ENCODE measurements at regions not wholly inside any gene's neighbourhood (a gene's known extent, or its start where the extent isn't known, plus 50 kb on each side); places are given as distances from the start of the nearest gene placed in this dataset.

- Histone ChIP-seq H3K27ac (ENCODE audit: low read depth, low read length) (no peak overlapping the region), H3K9me3 (ENCODE audit: control insufficient read depth in 3 of 3, low read length in 3 of 3) (no peaks in the 10 kb centered on the region), H3K4me1 (ENCODE audit: control insufficient read depth in 3 of 3, insufficient read depth in 3 of 3, low read length in 3 of 3) (no peaks in the 10 kb centered on the region), H3K36me3 (ENCODE audit: control insufficient read depth in 3 of 3, insufficient read depth in 3 of 3, low read length in 3 of 3) (no peaks in the 10 kb centered on the region), H3K9ac (ENCODE audit: low read depth in 1 of 3, low read length in 3 of 3) (no peak overlapping the region), H3K4me3 (ENCODE audit: low read length in 3 of 3) (no peak overlapping the region), H3K27me3 (ENCODE audit: control insufficient read depth in 3 of 3, insufficient read depth in 3 of 3, low read length in 3 of 3) (no peaks in the 10 kb centered on the region)
These were observed 182.4 kb downstream of the RAP2A start for GRCh38 chr13:97616385-97616784.

- Histone ChIP-seq H3K27ac (ENCODE audit: low read depth, low read length) (no peak overlapping the region), H3K4me3 (ENCODE audit: low read length in 3 of 3) (no peak overlapping the region), H3K36me3 (ENCODE audit: control insufficient read depth in 3 of 3, insufficient read depth in 3 of 3, low read length in 3 of 3) (no peaks in the 10 kb centered on the region), H3K9ac (ENCODE audit: low read depth in 1 of 3, low read length in 3 of 3) (no peak overlapping the region), H3K27me3 (ENCODE audit: control insufficient read depth in 3 of 3, insufficient read depth in 3 of 3, low read length in 3 of 3) (no peaks in the 10 kb centered on the region), H3K4me1 (ENCODE audit: control insufficient read depth in 3 of 3, insufficient read depth in 3 of 3, low read length in 3 of 3) (peaks cover 0 to 5% (median 0%) of the 10 kb centered on the region in 3 donors), H3K9me3 (ENCODE audit: control insufficient read depth in 3 of 3, low read length in 3 of 3) (no peaks in the 10 kb centered on the region)
These were observed 187.1 kb downstream of the RAP2A start for GRCh38 chr13:97621025-97621424.

- Histone ChIP-seq H3K4me1 (ENCODE audit: control insufficient read depth in 3 of 3, insufficient read depth in 3 of 3, low read length in 3 of 3) (peaks cover 0 to 5% (median 0%) of the 10 kb centered on the region in 3 donors), H3K27me3 (ENCODE audit: control insufficient read depth in 3 of 3, insufficient read depth in 3 of 3, low read length in 3 of 3) (no peaks in the 10 kb centered on the region), H3K27ac (ENCODE audit: low read depth, low read length) (no peak overlapping the region), H3K36me3 (ENCODE audit: control insufficient read depth in 3 of 3, insufficient read depth in 3 of 3, low read length in 3 of 3) (no peaks in the 10 kb centered on the region), H3K4me3 (ENCODE audit: low read length in 3 of 3) (no peak overlapping the region), H3K9me3 (ENCODE audit: control insufficient read depth in 3 of 3, low read length in 3 of 3) (no peaks in the 10 kb centered on the region), H3K9ac (ENCODE audit: low read depth in 1 of 3, low read length in 3 of 3) (no peak overlapping the region)
These were observed 187.7 kb downstream of the RAP2A start for GRCh38 chr13:97621631-97622030.

DNA sequence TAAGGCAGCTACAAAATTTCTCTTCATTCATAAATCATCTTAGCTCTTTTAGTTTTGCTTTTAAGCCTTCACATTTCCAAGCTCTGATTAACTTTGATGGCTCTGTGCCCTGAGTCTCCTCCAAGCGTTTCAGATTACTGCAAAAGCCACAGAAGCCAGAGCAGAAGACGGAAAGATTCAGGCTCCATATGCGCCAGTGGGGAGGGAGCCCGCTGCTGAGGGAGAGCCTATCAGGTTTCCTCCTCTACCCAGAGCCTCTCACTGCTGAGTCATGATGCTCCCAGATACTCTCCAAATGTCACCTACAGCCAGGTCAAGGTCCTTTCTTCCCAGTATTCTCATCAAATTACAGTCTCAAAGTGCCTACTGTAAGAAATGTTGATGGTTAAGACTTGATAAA lies 193.6 kb downstream of the RAP2A start:
- Histone ChIP-seq H3K4me1 (ENCODE audit: control insufficient read depth in 3 of 3, insufficient read depth in 3 of 3, low read length in 3 of 3) (peaks cover 11 to 19% (median 16%) of the 10 kb centered on the region in 3 donors), H3K4me3 (ENCODE audit: low read length in 3 of 3) (no peak overlapping the region), H3K9me3 (ENCODE audit: control insufficient read depth in 3 of 3, low read length in 3 of 3) (peaks cover 0 to 6% (median 4%) of the 10 kb centered on the region in 3 donors), H3K27ac (ENCODE audit: low read depth, low read length) (peak overlapping the region; percentile 48), H3K9ac (ENCODE audit: low read depth in 1 of 3, low read length in 3 of 3) (no peak overlapping the region), H3K27me3 (ENCODE audit: control insufficient read depth in 3 of 3, insufficient read depth in 3 of 3, low read length in 3 of 3) (no peaks in the 10 kb centered on the region), H3K36me3 (ENCODE audit: control insufficient read depth in 3 of 3, insufficient read depth in 3 of 3, low read length in 3 of 3) (no peaks in the 10 kb centered on the region)

GRCh38 chr13:97629601-97630272 lies 195.8 kb downstream of the RAP2A start:
- Histone ChIP-seq H3K9me3 (ENCODE audit: control insufficient read depth in 3 of 3, low read length in 3 of 3) (peaks cover 0 to 6% (median 4%) of the 10 kb centered on the region in 3 donors), H3K4me1 (ENCODE audit: control insufficient read depth in 3 of 3, insufficient read depth in 3 of 3, low read length in 3 of 3) (peaks cover 11 to 19% (median 11%) of the 10 kb centered on the region in 3 donors), H3K9ac (ENCODE audit: low read depth in 1 of 3, low read length in 3 of 3) (no peak overlapping the region), H3K27ac (ENCODE audit: low read depth, low read length) (no peak overlapping the region), H3K36me3 (ENCODE audit: control insufficient read depth in 3 of 3, insufficient read depth in 3 of 3, low read length in 3 of 3) (no peaks in the 10 kb centered on the region), H3K27me3 (ENCODE audit: control insufficient read depth in 3 of 3, insufficient read depth in 3 of 3, low read length in 3 of 3) (no peaks in the 10 kb centered on the region), H3K4me3 (ENCODE audit: low read length in 3 of 3) (no peak overlapping the region)

DNA sequence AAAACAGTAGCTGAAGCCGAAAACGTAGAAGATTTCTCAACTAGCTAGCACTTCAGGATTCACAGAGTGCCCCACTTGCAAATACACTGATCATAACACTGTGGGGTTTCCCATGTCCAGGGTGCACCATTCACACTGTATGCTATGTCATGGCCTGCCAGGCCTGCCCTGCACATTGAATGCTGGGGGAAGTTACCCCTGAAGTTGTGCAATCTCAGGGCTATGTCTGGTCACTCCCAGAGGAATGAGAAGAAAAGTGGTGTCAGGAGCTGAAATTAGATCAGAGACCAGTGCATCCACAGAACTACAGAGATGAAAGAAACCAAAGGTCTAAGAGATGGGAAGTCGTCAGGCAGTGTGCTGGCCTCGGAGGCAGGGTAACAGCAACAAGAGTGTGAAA lies 196.8 kb downstream of the RAP2A start:
- no peak overlapping the region for H3K4me3 ChIP-seq (ENCODE audit: low read length in 3 of 3)
- no peak overlapping the region for H3K27ac ChIP-seq (ENCODE audit: low read depth, low read length)
- no peaks in the 10 kb centered on the region for H3K27me3 ChIP-seq (ENCODE audit: control insufficient read depth in 3 of 3, insufficient read depth in 3 of 3, low read length in 3 of 3)
- H3K4me1 ChIP-seq (ENCODE audit: control insufficient read depth in 3 of 3, insufficient read depth in 3 of 3, low read length in 3 of 3): peaks cover 11 to 19% (median 11%) of the 10 kb centered on the region in 3 donors
- H3K9me3 ChIP-seq (ENCODE audit: control insufficient read depth in 3 of 3, low read length in 3 of 3): peaks cover 0 to 6% (median 4%) of the 10 kb centered on the region in 3 donors
- H3K36me3 ChIP-seq (ENCODE audit: control insufficient read depth in 3 of 3, insufficient read depth in 3 of 3, low read length in 3 of 3): no peaks in the 10 kb centered on the region
- no peak overlapping the region for H3K9ac ChIP-seq (ENCODE audit: low read depth in 1 of 3, low read length in 3 of 3)

GRCh38 chr13:97631158-97631557 lies 197.2 kb downstream of the RAP2A start:
- Histone ChIP-seq H3K4me3 (ENCODE audit: low read length in 3 of 3) (no peak overlapping the region), H3K36me3 (ENCODE audit: control insufficient read depth in 3 of 3, insufficient read depth in 3 of 3, low read length in 3 of 3) (no peaks in the 10 kb centered on the region), H3K27ac (ENCODE audit: low read depth, low read length) (no peak overlapping the region), H3K9ac (ENCODE audit: low read depth in 1 of 3, low read length in 3 of 3) (no peak overlapping the region), H3K27me3 (ENCODE audit: control insufficient read depth in 3 of 3, insufficient read depth in 3 of 3, low read length in 3 of 3) (no peaks in the 10 kb centered on the region), H3K9me3 (ENCODE audit: control insufficient read depth in 3 of 3, low read length in 3 of 3) (peaks cover 0 to 6% (median 4%) of the 10 kb centered on the region in 3 donors), H3K4me1 (ENCODE audit: control insufficient read depth in 3 of 3, insufficient read depth in 3 of 3, low read length in 3 of 3) (peaks cover 11 to 19% (median 11%) of the 10 kb centered on the region in 3 donors)

DNA sequence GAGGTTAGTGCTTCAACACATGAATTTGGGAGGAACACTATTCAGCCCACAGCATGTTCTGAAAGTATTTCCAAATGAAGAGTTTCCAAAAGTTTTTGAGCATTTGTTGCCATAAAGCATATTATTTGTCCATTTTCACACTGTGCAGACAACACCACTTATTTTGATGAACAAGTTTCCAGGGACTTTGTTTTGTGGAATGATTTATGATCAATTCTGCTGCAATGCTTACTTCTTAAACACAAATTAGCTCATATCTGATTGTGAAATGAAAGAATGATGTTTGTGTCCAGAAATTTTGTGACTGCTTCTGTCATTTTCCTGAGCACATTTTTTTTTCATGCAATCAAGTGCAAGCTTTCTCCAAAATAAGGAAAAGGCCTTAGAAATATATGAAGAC lies 205.3 kb downstream of the RAP2A start:
- Histone ChIP-seq H3K4me3 (ENCODE audit: low read length in 3 of 3) (no peak overlapping the region), H3K9me3 (ENCODE audit: control insufficient read depth in 3 of 3, low read length in 3 of 3) (no peaks in the 10 kb centered on the region), H3K27ac (ENCODE audit: low read depth, low read length) (no peak overlapping the region), H3K9ac (ENCODE audit: low read depth in 1 of 3, low read length in 3 of 3) (no peak overlapping the region), H3K4me1 (ENCODE audit: control insufficient read depth in 3 of 3, insufficient read depth in 3 of 3, low read length in 3 of 3) (no peaks in the 10 kb centered on the region), H3K36me3 (ENCODE audit: control insufficient read depth in 3 of 3, insufficient read depth in 3 of 3, low read length in 3 of 3) (no peaks in the 10 kb centered on the region), H3K27me3 (ENCODE audit: control insufficient read depth in 3 of 3, insufficient read depth in 3 of 3, low read length in 3 of 3) (no peaks in the 10 kb centered on the region)

DNA sequence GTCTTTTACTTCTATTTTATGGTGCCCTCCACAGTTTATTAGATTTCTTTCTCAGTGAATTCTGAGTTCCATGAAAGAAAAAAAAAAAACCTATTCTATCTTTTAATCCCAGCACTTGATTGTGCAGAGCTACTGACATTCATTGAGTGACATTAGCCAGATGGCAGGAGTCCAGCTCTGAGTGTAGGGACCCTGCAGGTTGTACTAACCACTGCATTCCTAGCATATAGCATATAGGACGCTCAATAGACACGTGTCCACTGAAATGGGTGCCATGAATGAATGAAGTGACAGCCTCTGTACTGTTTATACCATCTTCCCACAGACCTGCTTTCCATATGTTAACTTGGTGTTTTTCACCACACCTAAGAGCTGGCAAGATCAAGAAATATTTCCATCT lies 206.3 kb downstream of the RAP2A start:
- Histone ChIP-seq H3K9ac (ENCODE audit: low read depth in 1 of 3, low read length in 3 of 3) (no peak overlapping the region), H3K4me1 (ENCODE audit: control insufficient read depth in 3 of 3, insufficient read depth in 3 of 3, low read length in 3 of 3) (no peaks in the 10 kb centered on the region), H3K4me3 (ENCODE audit: low read length in 3 of 3) (no peak overlapping the region), H3K36me3 (ENCODE audit: control insufficient read depth in 3 of 3, insufficient read depth in 3 of 3, low read length in 3 of 3) (no peaks in the 10 kb centered on the region), H3K9me3 (ENCODE audit: control insufficient read depth in 3 of 3, low read length in 3 of 3) (no peaks in the 10 kb centered on the region), H3K27ac (ENCODE audit: low read depth, low read length) (no peak overlapping the region), H3K27me3 (ENCODE audit: control insufficient read depth in 3 of 3, insufficient read depth in 3 of 3, low read length in 3 of 3) (no peaks in the 10 kb centered on the region)

DNA sequence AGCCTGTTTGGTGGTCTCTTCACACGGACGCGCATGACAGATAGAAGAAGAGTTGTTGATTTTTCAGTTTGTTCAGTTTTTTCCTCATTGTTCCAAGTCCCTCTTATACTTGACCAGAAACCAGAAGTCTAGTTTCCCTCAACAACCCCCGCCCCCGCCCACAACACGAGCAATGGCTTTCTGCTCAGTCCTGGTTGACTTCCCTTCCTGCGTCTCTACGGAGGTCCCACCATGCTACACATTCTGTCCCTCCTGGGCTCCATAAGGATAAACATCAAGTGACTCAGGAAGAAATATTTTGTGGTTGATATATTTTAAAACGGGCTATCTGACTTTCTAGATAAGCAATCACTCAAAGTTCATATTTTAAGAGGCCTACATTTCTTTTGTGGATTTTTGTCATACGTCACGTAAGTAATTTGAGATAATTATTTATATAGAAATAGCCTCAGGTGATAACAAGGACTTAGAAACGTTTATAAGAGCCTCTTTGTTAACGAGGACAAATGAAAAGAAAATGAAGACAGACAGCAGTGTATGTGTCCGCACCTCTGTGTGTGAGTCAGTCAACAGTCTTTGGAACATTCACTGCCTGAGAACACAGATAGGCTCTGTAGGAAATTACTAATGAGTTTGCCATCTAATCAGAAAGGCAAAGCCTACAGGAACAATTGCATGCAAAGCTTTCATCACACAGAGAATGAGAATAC lies 214.4 kb downstream of the RAP2A start:
- Histone ChIP-seq H3K36me3 (ENCODE audit: control insufficient read depth in 3 of 3, insufficient read depth in 3 of 3, low read length in 3 of 3) (no peaks in the 10 kb centered on the region), H3K9ac (ENCODE audit: low read depth in 1 of 3, low read length in 3 of 3) (no peak overlapping the region), H3K4me1 (ENCODE audit: control insufficient read depth in 3 of 3, insufficient read depth in 3 of 3, low read length in 3 of 3) (no peaks in the 10 kb centered on the region), H3K4me3 (ENCODE audit: low read length in 3 of 3) (no peak overlapping the region), H3K9me3 (ENCODE audit: control insufficient read depth in 3 of 3, low read length in 3 of 3) (no peaks in the 10 kb centered on the region), H3K27ac (ENCODE audit: low read depth, low read length) (no peak overlapping the region), H3K27me3 (ENCODE audit: control insufficient read depth in 3 of 3, insufficient read depth in 3 of 3, low read length in 3 of 3) (no peaks in the 10 kb centered on the region)

Data from skeletal muscle tissue (tissue), 3 donors.